ENCODE measurements at regions not wholly inside any gene's neighbourhood (a gene's known extent, or its start where the extent isn't known, plus 50 kb on each side); places are given as distances from the start of the nearest gene placed in this dataset.

- no peak overlapping the region for H3K56ac ChIP-seq (ENCODE audit: extremely low read depth, insufficient read depth, low read length)
- H3K9ac ChIP-seq (ENCODE audit: low read depth, low read length), result no peak overlapping the region
- no peak overlapping the region for H4K5ac ChIP-seq (ENCODE audit: low read depth, low read length)
- no peaks in the 10 kb centered on the region for H3K9me1 ChIP-seq (ENCODE audit: insufficient read depth, low read length)
- no peak overlapping the region for H3K4me3 ChIP-seq (ENCODE audit: insufficient read depth, low read depth, low read length)
- no peak overlapping the region for H3K4me2 ChIP-seq (ENCODE audit: low read depth, low read length)
- no peaks in the 10 kb centered on the region for H3K79me1 ChIP-seq (ENCODE audit: low read depth in 1 of 2, low read length in 2 of 2)
- TF ChIP-seq CEBPB (IDR thresholded peaks at IDR 0.05; ENCODE audit: low read depth, low read length) (no peak), BHLHE40 (IDR thresholded peaks at IDR 0.05; ENCODE audit: low read depth, low read length) (no peak), SMC3 (IDR thresholded peaks at IDR 0.05; ENCODE audit: low read depth, low read length) (no peak), RCOR1 (IDR thresholded peaks at IDR 0.05; ENCODE audit: insufficient replicate concordance, low read length) (no peak), POLR2A (IDR thresholded peaks at IDR 0.05; ENCODE audit: low read depth, low read length) (no peak)
- no peaks in the 10 kb centered on the region for H3K9me3 ChIP-seq (ENCODE audit: control insufficient read depth, insufficient read depth, low read length)
- no peak overlapping the region for H2BK20ac ChIP-seq (ENCODE audit: low read depth, low read length)
- no peak overlapping the region for H4K8ac ChIP-seq (ENCODE audit: low read depth in 2 of 2, low read length in 2 of 2)
- intact Hi-C loops (cut with micrococcal nuclease), result no loop called here
- no peak for ATAC-seq (ENCODE audit: low read depth)
- no peak overlapping the region for H4K91ac ChIP-seq (ENCODE audit: insufficient read depth, low read depth, low read length)
- dilution Hi-C loops (cut with HindIII; ENCODE audit: low sequenced_read_pairs, unreplicated experiment), result no loop called here
- no peaks in the 10 kb centered on the region for H3K27me3 ChIP-seq (ENCODE audit: control insufficient read depth, insufficient read depth, low read length)
- WGBS, 2 experiments (ENCODE audit: extremely low coverage in 2 of 2, insufficient read length in 1 of 2), result no CpG with 5 or more reads among the region's 2 CpGs
- no peak overlapping the region for H3K27ac ChIP-seq (ENCODE audit: insufficient read depth, low read length)
- ChIA-PET POLR2A (ENCODE audit: unreplicated experiment) (no interaction called here), CTCF (no interaction called here)
- in situ Hi-C loops (cut with MboI; ENCODE audit: low sequenced_read_pairs), result no loop called here
- H2AFZ ChIP-seq (replicated peaks; ENCODE audit: low read length, poor library complexity), result no peak overlapping the region
- H2AK9ac ChIP-seq (replicated peaks; ENCODE audit: low read depth, low read length, poor library complexity), result no peak overlapping the region
- H3K23ac ChIP-seq (ENCODE audit: low read depth, low read length), result no peak overlapping the region
- no peak for DNase-seq
- no peaks in the 10 kb centered on the region for H4K20me1 ChIP-seq (ENCODE audit: insufficient read depth, low read length)
- no peak overlapping the region for H2BK120ac ChIP-seq (ENCODE audit: low read depth, low read length)
- H2BK15ac ChIP-seq (ENCODE audit: low read depth, low read length), result no peak overlapping the region
- no peak overlapping the region for H3K14ac ChIP-seq (replicated peaks; ENCODE audit: low read depth, low read length)
- no peak overlapping the region for H3K18ac ChIP-seq (ENCODE audit: low read depth, low read length)
- no TSS peak for BruUV-seq (replicated peaks)
- H2AK5ac ChIP-seq (ENCODE audit: low read depth, low read length), result no peak overlapping the region
- no peaks in the 10 kb centered on the region for H3K4me1 ChIP-seq (ENCODE audit: control insufficient read depth, insufficient read depth, low read length)
- no peak overlapping the region for H3K4ac ChIP-seq (ENCODE audit: low read depth, low read length)
- H2BK5ac ChIP-seq (ENCODE audit: low read depth, low read length, poor library complexity, severe bottlenecking), result no peak overlapping the region
- no peaks in the 10 kb centered on the region for H3K36me3 ChIP-seq (ENCODE audit: control insufficient read depth, insufficient read depth, low read length)
These were observed 921.5 kb downstream of the TTLL7 start for GRCh38 chr1:83077411-83077810.
